ENCODE measurements at regions not wholly inside any gene's neighbourhood (a gene's known extent, or its start where the extent isn't known, plus 50 kb on each side); places are given as distances from the start of the nearest gene placed in this dataset.

GRCh38 chr7:16038906-16039305 is 352.4 kb upstream of the MEOX2 start (continued):
- TF ChIP-seq, protein P1, sequence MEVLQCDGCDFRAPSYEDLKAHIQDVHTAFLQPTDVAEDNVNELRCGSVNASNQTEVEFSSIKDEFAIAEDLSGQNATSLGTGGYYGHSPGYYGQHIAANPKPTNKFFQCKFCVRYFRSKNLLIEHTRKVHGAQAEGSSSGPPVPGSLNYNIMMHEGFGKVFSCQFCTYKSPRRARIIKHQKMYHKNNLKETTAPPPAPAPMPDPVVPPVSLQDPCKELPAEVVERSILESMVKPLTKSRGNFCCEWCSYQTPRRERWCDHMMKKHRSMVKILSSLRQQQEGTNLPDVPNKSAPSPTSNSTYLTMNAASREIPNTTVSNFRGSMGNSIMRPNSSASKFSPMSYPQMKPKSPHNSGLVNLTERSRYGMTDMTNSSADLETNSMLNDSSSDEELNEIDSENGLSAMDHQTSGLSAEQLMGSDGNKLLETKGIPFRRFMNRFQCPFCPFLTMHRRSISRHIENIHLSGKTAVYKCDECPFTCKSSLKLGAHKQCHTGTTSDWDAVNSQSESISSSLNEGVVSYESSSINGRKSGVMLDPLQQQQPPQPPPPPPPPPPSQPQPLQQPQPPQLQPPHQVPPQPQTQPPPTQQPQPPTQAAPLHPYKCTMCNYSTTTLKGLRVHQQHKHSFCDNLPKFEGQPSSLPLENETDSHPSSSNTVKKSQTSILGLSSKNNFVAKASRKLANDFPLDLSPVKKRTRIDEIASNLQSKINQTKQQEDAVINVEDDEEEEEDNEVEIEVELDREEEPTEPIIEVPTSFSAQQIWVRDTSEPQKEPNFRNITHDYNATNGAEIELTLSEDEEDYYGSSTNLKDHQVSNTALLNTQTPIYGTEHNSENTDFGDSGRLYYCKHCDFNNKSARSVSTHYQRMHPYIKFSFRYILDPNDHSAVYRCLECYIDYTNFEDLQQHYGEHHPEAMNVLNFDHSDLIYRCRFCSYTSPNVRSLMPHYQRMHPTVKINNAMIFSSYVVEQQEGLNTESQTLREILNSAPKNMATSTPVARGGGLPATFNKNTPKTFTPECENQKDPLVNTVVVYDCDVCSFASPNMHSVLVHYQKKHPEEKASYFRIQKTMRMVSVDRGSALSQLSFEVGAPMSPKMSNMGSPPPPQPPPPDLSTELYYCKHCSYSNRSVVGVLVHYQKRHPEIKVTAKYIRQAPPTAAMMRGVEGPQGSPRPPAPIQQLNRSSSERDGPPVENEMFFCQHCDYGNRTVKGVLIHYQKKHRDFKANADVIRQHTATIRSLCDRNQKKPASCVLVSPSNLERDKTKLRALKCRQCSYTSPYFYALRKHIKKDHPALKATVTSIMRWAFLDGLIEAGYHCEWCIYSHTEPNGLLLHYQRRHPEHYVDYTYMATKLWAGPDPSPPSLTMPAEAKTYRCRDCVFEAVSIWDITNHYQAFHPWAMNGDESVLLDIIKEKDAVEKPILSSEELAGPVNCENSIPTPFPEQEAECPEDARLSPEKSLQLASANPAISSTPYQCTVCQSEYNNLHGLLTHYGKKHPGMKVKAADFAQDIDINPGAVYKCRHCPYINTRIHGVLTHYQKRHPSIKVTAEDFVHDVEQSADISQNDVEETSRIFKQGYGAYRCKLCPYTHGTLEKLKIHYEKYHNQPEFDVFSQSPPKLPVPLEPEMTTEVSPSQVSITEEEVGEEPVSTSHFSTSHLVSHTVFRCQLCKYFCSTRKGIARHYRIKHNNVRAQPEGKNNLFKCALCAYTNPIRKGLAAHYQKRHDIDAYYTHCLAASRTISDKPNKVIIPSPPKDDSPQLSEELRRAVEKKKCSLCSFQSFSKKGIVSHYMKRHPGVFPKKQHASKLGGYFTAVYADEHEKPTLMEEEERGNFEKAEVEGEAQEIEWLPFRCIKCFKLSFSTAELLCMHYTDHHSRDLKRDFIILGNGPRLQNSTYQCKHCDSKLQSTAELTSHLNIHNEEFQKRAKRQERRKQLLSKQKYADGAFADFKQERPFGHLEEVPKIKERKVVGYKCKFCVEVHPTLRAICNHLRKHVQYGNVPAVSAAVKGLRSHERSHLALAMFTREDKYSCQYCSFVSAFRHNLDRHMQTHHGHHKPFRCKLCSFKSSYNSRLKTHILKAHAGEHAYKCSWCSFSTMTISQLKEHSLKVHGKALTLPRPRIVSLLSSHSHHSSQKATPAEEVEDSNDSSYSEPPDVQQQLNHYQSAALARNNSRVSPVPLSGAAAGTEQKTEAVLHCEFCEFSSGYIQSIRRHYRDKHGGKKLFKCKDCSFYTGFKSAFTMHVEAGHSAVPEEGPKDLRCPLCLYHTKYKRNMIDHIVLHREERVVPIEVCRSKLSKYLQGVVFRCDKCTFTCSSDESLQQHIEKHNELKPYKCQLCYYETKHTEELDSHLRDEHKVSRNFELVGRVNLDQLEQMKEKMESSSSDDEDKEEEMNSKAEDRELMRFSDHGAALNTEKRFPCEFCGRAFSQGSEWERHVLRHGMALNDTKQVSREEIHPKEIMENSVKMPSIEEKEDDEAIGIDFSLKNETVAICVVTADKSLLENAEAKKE (CRISPR knock-in tag; IDR thresholded peaks at IDR 0.05), result no peak
- TF ChIP-seq EZH2 (IDR thresholded peaks at IDR 0.05; ENCODE audit: low read depth, unreplicated experiment) (no peak), POLR2AphosphoS5 (IDR thresholded peaks at IDR 0.05; ENCODE audit: low read depth) (no peak)

DNA sequence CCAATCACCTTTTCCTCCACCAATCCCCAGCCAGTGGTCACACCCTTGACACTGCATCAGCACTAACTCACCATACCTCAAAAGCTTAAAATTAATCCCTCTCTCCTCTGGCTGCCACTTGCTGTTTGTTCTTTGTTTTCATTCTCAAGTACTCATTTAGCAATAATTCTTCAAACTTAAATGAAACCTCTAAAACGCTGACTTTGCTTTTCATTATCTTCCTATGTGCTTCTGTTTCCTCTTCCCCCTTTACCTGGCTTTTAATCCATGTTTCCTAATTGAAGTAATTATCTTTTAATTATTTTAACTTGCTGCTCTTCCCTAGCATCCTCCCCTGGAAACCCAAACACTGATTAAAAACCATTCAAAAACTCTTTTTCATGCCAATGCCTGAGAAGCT is 348.9 kb upstream of the MEOX2 start:
- no peak overlapping the region for H3K27ac ChIP-seq (ENCODE audit: low read depth)
- no peaks in the 10 kb centered on the region; the same call in 1 of the 2 replicates for H3K4me1 ChIP-seq (ENCODE audit: insufficient read depth)
- no peak overlapping the region for H2AFZ ChIP-seq
- H3F3A ChIP-seq (replicated peaks; ENCODE audit: low read depth), result no peaks in the 10 kb centered on the region
- Mint-ChIP-seq H3K9me3 (no peaks in the 10 kb centered on the region; the same call in 2 of the 3 replicates), H3K36me3 (ENCODE audit: low read depth) (peaks cover 3% of the 10 kb centered on the region; the same call in 1 of the 3 replicates), H3K4me1 (peaks cover 2% of the 10 kb centered on the region; the same call in 2 of the 3 replicates), H3K4me3 (no peak overlapping the region), H3K27ac (no peak overlapping the region), H3K27me3 (ENCODE audit: insufficient read depth, low read depth, poor library complexity) (no peaks in the 10 kb centered on the region)
- no peak for ATAC-seq
- no peak for DNase-seq (ENCODE audit: low spot score)
- no peak overlapping the region for H3K4me2 ChIP-seq
- no peaks in the 10 kb centered on the region for H3K79me2 ChIP-seq (replicated peaks; ENCODE audit: insufficient read depth)
- H3K27me3 ChIP-seq (ENCODE audit: insufficient read depth), result no peaks in the 10 kb centered on the region
- no peaks in the 10 kb centered on the region for H3K9me2 ChIP-seq (ENCODE audit: insufficient read depth)
- no peaks in the 10 kb centered on the region for H3K36me3 ChIP-seq (ENCODE audit: insufficient read depth)
- H4K20me1 ChIP-seq (replicated peaks; ENCODE audit: insufficient read depth), result no peaks in the 10 kb centered on the region
- no peak overlapping the region for H3K4me3 ChIP-seq
- TF ChIP-seq STAT1 (IDR thresholded peaks at IDR 0.05; ENCODE audit: unreplicated experiment) (no peak), ZNF114 (CRISPR knock-in tag; IDR thresholded peaks at IDR 0.05) (no peak), REST (IDR thresholded peaks at IDR 0.05; ENCODE audit: unreplicated experiment) (no peak), ETS1 (IDR thresholded peaks at IDR 0.05) (no peak), CREB1 (CRISPR knock-in tag; IDR thresholded peaks at IDR 0.05; ENCODE audit: low read depth) (no peak), JUNB (IDR thresholded peaks at IDR 0.05; ENCODE audit: unreplicated experiment) (no peak)
- TF ChIP-seq, protein P2, sequence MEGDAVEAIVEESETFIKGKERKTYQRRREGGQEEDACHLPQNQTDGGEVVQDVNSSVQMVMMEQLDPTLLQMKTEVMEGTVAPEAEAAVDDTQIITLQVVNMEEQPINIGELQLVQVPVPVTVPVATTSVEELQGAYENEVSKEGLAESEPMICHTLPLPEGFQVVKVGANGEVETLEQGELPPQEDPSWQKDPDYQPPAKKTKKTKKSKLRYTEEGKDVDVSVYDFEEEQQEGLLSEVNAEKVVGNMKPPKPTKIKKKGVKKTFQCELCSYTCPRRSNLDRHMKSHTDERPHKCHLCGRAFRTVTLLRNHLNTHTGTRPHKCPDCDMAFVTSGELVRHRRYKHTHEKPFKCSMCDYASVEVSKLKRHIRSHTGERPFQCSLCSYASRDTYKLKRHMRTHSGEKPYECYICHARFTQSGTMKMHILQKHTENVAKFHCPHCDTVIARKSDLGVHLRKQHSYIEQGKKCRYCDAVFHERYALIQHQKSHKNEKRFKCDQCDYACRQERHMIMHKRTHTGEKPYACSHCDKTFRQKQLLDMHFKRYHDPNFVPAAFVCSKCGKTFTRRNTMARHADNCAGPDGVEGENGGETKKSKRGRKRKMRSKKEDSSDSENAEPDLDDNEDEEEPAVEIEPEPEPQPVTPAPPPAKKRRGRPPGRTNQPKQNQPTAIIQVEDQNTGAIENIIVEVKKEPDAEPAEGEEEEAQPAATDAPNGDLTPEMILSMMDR (conservative IDR thresholded peaks at IDR 0.05; ENCODE audit: low read depth in 2 of 2), result no peak

Data from GM23338 (cell line).